ENCODE measurements at regions not wholly inside any gene's neighbourhood (a gene's known extent, or its start where the extent isn't known, plus 50 kb on each side); places are given as distances from the start of the nearest gene placed in this dataset.

- no peak for DNase-seq
These were observed 185.8 kb upstream of the RMST start for GRCh38 chr12:97276661-97277429.

- DNase-seq = no peak
These were observed 179.3 kb upstream of the RMST start for GRCh38 chr12:97283297-97283696.

GRCh38 chr12:97288531-97288930, 174.1 kb upstream of the RMST start:
- no peak for DNase-seq

- DNase-seq = no peak
These were observed 170.0 kb upstream of the RMST start for GRCh38 chr12:97292588-97292987.

- no peak for DNase-seq
These were observed 169.1 kb upstream of the RMST start for GRCh38 chr12:97293541-97293940.

- DNase-seq = no peak
These were observed 162.8 kb upstream of the RMST start for GRCh38 chr12:97299847-97300246.

GRCh38 chr12:97300431-97300830, 162.2 kb upstream of the RMST start:
- no peak for DNase-seq

- no peak for DNase-seq
These were observed 161.7 kb upstream of the RMST start for GRCh38 chr12:97300891-97301290.

GRCh38 chr12:97301576-97301975, 161.0 kb upstream of the RMST start:
- no peak for DNase-seq

- peak; percentile 19 for DNase-seq
These were observed 157.0 kb upstream of the RMST start for GRCh38 chr12:97305651-97306050.

- peak; percentile 74 for DNase-seq
These were observed 156.5 kb upstream of the RMST start for GRCh38 chr12:97306147-97306546.

- peak; percentile 22 for DNase-seq
These were observed 153.9 kb upstream of the RMST start for GRCh38 chr12:97308576-97309198.

GRCh38 chr12:97309921-97310320, 152.7 kb upstream of the RMST start:
- DNase-seq = no peak

GRCh38 chr12:97312570-97313135, 150.0 kb upstream of the RMST start:
- DNase-seq = no peak

GRCh38 chr12:97313471-97314190, 149.0 kb upstream of the RMST start:
- DNase-seq = no peak

GRCh38 chr12:97316321-97316720, 146.3 kb upstream of the RMST start:
- no peak for DNase-seq

GRCh38 chr12:97321621-97322020, 141.0 kb upstream of the RMST start:
- DNase-seq = peak; percentile 27

- no peak for DNase-seq
These were observed 140.2 kb upstream of the RMST start for GRCh38 chr12:97322388-97322787.

- DNase-seq = no peak
These were observed 139.4 kb upstream of the RMST start for GRCh38 chr12:97323154-97323553.

GRCh38 chr12:97324471-97324870, 138.1 kb upstream of the RMST start:
- no peak for DNase-seq

GRCh38 chr12:97335115-97335514, 127.5 kb upstream of the RMST start:
- no peak for DNase-seq

GRCh38 chr12:97336900-97337751, 125.5 kb upstream of the RMST start:
- DNase-seq = no peak

GRCh38 chr12:97342130-97342529, 120.5 kb upstream of the RMST start:
- no peak for DNase-seq

Measured in NCI-H2227 treated with DMSO at 0.1 percent for 48 hours (cell line).